Upper lobe of left lung (tissue), 4 donors: ENCODE measurements at regions not wholly inside any gene's neighbourhood (a gene's known extent, or its start where the extent isn't known, plus 50 kb on each side); places are given as distances from the start of the nearest gene placed in this dataset.

Experiments used
- CTCF ChIP-seq, 6 experiments: fragments of 450-650 bp in 4 of 6; fragments of 200-600 bp in 2 of 6; sonication (generic) in 2 of 6; IDR thresholded peaks; one replicate each; pipeline ENCODE4 v1.5.1; 2016 to 2019; ENCODE audit warnings: antibody characterized with exemption in 6 of 6
- EP300 ChIP-seq, 4 donors: sonication (generic); formaldehyde crosslinking; IDR thresholded peaks; one replicate each; pipeline ENCODE4 v1.5.1; 2017; ENCODE audit warnings: antibody characterized with exemption in 4 of 4, control low read depth in 2 of 4
- POLR2A ChIP-seq, 4 donors: fragments of 450-650 bp; IDR thresholded peaks; one replicate each; pipeline ENCODE4 v1.5.1; 2016 to 2017; ENCODE audit warnings: antibody characterized with exemption in 4 of 4, mild to moderate bottlenecking in 2 of 4
- POLR2AphosphoS5 ChIP-seq, 2 donors: sonication (generic); formaldehyde crosslinking; IDR thresholded peaks; one replicate each; pipeline ENCODE4 v1.5.1; 2017; ENCODE audit warnings: antibody characterized with exemption in 2 of 2

GRCh38 chr6:44535446-44535845 is 147.9 kb downstream of the CDC5L start:
- TF ChIP-seq POLR2A (IDR thresholded peaks at IDR 0.05) (no peak), CTCF (IDR thresholded peaks at IDR 0.05) (no peak), EP300 (IDR thresholded peaks at IDR 0.05) (no peak), POLR2AphosphoS5 (IDR thresholded peaks at IDR 0.05) (no peak)
